Hepatocyte (in vitro differentiated cells): ENCODE measurements at regions not wholly inside any gene's neighbourhood (a gene's known extent, or its start where the extent isn't known, plus 50 kb on each side); places are given as distances from the start of the nearest gene placed in this dataset.

ENCODE experiments used
- CTCF ChIP-seq: fragments of 200-600 bp; sonication (generic); IDR thresholded peaks from 2 replicates; pipeline ENCODE4 v1.5.1; 2016; ENCODE audit warnings: antibody characterized with exemption, mild to moderate bottlenecking; ENCODE audit not compliant: poor library complexity
- EZH2 ChIP-seq: fragments of 200-600 bp; sonication (generic); IDR thresholded peaks from 2 replicates; pipeline ENCODE4 v1.6.1; 2016; ENCODE audit warnings: antibody characterized with exemption, mild to moderate bottlenecking, borderline replicate concordance

- no peak for TF ChIP-seq CTCF
- no peak for TF ChIP-seq EZH2
These were observed 730.0 kb upstream of the ADAMTS16 start for GRCh38 chr5:4410151-4410550.
